GM18870 (cell line): ENCODE measurements at regions not wholly inside any gene's neighbourhood (a gene's known extent, or its start where the extent isn't known, plus 50 kb on each side); places are given as distances from the start of the nearest gene placed in this dataset.
"Not testable (repeated sequence)": the region's sequence is repeated elsewhere in the genome, so short reads cannot be mapped to it uniquely, and the experiment has no call there.

Source experiments
- ATAC-seq: cut with Tn5 transposase; IDR thresholded peaks from one replicate; pipeline ENCODE4 v1.9.1; 2021; ENCODE audit warnings: moderate library complexity; ENCODE audit not compliant: unreplicated experiment

DNA sequence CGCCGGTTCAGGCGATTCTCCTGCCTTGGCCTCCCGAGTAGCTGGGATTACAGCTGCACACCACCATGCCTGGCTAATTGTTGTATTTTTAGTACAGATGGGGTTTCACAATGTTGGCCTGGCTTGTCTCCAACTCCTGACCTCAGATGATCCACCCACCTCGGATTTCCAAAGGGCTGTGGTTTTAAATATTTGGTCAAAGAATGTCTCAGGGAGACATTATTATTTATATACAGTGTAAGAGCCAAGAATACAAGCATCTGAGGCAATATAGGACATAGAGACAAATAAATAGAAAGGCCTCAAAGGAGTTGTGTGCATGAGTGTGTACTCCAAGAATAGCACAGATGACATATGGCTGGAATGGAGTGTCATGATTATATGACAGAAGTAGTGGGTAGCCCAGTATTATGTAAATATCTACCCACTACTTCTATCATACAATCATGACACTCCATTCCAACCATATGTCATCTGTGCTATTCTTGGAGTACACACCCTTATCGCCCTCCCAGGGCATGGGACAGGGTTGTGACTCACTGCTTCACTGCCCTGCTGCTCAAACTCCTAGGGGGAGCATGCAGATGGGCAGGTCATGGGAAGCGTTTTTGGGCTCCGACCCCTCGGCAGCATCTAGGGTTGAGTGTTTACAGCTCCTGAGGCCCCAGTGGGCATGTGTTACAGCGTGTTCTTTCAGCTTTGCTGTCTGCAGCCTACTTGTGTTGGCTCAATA, 1649.8 kb upstream of the PCDH10 start:
- ATAC-seq = no peak

DNA sequence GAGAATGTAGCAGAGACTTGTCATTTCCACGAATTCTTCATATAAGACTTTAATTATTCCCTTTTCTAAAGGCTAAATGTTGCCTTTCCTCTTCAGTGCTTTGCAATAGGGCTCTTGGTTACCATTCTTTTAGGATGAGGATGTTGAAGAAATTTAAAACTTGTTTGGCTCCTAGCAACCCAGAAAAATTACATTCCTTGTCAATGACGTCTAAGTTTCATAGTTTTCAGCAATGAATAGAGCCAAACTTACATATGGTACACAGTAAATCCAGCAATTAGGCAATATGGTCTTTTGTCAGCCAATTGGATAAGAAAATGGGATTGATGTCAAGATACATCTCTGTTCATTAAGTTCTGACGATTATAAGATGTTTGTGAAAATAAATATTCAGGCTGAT, 1639.6 kb upstream of the PCDH10 start:
- ATAC-seq = no peak

DNA sequence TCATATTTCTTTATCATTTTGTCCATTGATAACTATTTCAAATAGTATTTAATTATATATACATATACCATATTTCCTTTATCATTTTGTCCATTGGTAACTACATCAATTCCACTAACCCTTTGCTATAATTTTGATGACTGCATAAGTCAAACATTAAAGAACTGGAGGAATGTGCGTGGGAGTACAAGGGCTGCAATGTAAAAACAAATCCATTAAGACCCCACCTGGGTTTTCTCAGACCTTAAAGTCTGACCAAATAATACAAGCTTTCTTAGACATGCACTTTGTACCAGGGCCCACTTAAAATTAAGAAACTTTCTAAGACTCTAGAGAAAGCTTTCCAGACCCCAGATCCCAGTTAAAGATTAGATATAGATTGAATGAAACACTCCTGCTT, 1622.4 kb upstream of the PCDH10 start:
- ATAC-seq = no peak

DNA sequence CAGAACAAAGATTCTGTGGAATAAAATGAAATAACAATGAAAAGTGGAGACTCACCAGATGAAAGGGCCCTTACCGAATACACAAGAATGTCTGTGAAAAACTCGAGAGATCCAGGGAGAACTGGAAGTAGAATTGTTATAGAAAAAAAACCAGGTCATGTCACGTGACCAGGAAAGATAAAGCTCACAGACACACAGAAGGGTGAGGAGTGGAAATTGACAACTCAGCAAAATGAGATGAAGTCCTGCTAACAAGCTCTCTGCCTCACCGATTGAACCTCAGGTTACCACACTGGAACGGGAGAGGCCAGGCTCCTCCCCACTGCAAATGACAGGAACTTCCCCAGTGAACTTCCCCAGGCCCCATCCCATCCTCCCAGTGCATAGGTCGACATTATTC, 1618.0 kb upstream of the PCDH10 start:
- no peak for ATAC-seq

DNA sequence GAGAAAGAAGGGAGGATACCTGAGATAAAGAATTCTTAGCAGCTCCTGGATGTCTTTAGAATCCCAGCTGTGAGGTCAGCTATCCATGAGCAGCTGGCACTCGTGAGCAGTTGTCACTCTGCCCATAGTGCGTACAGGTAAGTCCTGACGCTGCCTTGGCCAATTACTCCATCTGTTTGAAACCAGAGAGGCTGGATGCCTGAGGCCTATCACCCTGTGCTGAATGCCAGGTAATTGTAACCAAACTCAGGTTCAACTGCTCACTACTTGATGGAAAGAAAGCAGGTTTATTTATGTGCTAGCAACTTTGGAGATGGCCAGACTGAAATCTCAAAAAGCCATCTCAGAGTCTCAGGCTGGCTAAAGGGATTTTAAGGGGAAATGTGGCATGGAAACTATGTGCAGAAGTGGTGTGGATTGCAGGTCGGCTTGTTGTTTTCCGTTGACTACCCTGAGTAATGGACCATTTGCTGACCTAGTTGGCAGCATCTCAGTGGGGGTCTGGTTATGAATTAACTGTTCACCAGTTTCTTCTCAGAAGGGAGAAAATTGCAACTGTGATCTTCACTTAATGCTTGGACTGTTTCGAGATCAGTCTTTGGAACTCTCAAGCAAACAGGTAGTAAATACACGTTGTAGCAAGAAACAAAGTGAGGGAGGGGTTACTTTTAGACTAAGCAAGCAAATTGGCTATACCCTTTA, 1614.0 kb upstream of the PCDH10 start:
- ATAC-seq = no peak

DNA sequence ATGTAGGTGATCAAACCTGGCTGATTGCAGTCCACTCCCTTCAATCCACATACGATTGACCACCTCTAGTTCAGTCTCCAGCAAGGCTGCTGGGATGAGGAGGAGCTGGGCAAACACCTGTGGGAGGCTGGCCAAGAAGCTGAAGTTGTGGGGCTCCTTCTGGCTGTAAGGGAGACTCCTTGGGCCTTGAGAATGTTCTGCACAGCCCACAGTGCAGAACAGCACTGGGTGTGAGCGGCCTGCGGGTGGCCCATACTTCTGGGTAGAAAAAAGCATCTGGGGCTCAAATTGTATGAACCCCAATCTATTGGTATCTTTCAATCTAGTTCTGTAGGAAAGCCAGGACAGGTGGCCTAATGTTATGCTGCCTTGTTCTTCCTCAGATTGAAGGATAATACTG, 1608.8 kb upstream of the PCDH10 start:
- no peak for ATAC-seq

DNA sequence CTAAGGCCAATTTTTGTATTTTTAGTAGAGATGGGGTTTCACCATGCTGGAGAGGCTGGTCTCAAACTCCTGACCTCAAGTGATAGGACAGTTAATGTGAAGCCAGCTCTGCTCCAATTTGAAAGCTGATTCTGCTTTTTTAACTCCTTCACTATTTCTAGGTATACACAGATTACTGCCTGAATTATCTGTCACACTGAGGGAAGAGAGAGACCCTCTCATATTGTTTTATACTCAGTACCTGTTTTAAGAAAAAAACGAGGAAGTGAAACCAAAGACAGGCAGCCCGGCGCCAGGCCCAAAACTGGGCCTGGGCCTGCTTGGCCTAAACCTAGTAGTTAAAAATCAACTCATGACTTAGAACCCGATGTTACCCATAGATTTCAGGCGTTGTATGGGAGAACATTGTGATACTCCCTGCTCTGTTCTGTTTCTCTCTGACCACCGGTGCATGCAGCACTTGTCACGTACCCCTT, 1601.5 kb upstream of the PCDH10 start:
- ATAC-seq = peak; percentile 69

DNA sequence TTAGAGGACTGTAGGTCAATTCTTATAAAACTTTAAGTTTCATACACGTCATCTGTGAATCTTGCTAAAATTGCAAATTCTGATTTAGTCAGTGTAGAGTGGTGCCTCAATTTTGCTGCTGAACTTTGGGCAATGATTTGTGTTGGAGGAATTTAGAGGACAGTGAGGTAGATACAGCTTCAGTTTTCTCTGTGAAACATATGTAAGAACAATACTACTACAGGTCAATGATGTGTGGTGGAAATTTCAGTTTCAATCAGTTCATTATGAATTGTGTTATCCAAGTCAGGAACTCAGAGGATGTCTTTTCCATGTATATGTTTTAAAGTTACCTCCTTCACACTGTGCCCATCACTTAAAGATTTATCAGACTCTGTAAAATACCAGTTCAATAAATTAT, 1597.8 kb upstream of the PCDH10 start:
- peak; percentile 64 for ATAC-seq

DNA sequence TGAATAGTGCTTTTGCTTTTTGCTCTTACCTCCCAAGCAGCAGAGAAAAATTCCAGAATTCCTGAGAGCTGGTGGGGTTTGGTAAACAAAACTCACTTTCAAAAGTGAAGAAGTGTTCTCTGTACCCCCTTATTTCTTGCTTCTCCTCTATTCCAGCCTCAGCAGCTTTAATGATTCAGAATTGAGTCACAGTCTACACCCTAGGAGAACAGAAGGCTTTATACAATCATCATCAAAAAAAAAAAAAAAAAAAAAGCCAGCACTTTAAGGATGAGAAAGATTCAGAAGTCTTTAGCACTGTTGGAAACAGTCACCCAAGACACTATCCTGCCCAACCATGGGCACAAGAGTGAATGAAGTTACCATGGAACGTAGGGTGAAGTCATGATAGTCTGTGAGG, 1583.1 kb upstream of the PCDH10 start:
- ATAC-seq = no peak

DNA sequence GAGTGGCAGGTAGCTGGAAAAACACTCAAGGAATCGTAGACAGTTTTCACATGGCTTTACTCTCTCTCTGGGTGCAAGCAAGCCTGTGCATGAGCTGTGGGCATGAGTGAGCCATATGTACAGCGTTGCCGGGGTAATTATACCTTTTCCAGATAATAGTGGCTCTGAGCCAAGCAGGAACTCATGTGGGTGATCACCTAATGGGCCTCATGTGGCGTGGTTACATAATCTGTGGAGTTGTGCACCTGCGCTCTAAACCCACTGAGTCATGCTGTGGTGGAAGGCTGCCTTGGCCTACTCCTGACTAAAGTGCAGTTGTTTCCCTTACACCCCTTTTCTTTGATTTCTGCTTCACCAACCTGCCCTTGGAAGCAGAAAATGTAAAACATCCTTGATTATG, 1564.5 kb upstream of the PCDH10 start:
- ATAC-seq = no peak

DNA sequence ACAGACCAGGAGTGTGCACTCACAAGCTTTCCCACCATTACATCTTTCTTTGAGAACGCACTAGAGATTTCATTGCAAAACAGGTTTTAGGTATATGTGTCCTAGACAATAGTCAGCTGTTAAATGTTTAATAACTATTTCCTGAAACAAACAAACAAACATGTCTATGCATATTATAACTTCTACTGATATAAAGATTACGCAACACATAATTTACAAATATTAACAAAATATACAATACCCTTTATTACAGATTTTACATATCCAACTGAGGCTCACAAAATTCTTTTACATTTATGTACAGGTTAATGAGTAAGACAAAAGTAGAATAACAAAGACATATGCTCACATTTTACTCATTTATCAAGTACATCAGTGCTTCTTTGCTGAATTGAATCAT, 1554.0 kb upstream of the PCDH10 start:
- ATAC-seq = no peak

DNA sequence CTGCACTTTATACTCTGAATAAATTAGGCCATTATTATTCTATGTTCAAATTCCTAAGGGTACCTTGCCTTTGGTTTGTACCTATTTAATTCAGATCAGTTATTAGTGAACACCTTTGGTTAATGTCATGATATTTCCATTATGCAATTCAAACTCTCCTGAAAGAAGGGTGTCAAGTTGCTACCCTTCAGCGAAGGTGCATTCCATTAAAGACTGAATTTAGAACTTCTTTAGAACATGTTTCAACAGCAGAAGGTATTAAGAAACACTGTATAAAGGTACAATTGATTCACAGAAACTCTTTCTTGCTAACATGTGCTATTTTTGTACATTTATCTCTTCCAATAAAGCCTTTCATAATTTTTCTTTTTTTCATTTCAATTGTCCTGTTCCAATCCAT, 1545.4 kb upstream of the PCDH10 start:
- ATAC-seq = no peak

DNA sequence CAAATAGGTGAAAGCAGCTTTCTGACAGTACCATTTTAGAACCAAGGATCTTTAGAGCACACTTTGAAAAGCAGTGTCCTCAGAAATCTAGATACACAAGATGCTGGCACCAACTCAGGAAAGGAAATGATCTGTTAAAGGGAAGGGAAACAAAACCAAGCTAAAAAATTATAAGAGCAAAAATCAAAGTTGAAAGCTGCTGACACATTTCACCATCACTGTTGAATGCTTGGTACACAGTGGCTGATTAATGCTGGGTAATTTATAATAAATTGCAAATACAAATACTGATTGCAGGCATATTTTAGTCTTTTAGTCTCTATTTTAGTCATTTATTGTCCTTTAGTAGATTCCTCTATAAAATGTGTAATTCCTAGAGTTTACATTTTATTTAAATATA, 1540.1 kb upstream of the PCDH10 start:
- no peak for ATAC-seq

DNA sequence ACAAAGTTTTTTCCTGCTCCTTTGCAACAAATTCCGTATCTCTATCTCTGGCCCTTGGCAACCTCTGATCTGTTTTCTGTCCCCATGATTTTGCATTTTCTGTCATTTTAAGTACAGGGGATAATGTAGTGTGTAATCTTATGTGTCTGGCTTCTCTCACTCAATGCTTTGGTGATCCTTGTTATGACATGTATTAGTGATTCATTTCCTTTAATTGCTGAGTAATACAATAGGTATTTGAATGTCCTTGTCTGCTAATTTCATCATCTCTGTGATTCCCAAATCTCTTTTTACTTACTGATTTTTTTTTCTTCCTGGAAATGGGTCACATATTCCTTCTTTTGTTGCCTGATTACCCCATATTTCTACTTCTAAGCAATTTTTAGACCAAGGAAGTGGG, 1538.6 kb upstream of the PCDH10 start:
- not testable (repeated sequence) for ATAC-seq

DNA sequence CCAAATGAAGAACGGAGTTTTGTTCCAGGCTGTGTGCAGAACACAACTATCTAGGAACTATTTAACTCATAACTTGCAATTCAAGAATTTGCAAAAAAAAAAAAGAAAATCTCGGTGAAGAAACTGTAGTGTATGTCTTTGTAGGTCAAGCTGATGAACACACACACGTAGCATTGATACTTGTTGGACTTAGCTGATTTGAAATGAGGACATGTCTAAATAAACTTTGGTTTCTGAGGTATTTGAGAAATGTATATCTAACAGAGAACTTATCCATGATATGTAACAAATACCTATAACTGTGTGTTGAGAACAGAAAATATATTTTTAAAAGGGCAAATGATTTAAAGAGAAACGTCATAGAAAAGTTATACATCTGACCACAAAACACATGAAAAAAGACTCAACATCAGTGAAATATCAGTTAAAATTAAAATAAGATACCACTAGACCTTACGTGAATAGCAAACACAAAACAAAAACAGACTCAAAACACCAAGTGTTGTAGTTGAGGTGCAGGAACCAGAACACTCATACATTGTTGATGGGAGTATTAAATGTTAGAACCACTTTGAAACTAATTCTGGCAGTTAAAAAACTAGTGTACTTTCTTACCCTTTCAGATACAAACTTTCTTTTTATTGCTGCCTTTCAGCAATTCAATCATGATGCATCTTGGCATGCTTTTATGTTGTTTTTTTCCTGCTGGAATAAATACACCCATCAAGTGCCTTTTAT, 1535.8 kb upstream of the PCDH10 start:
- ATAC-seq = peak; percentile 25

DNA sequence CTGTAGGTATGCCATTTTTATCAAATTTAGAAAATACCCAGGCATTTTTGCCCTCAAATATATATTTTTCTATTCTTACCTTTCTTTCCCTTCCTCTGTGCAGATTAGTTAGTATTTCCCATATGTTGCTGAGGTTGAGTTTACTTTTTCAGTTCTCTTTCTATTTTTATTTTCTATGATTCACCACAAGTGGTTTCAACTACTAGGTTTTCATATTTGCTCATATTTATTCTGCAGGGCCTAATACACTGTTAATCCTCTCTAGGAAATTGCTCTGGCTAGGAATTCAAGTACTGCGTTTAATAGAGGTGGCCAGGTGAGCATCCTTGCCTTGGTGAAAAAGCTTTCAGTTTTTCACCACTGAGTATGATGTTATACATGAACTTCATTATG, 1535.3 kb upstream of the PCDH10 start:
- ATAC-seq = peak; percentile 91

DNA sequence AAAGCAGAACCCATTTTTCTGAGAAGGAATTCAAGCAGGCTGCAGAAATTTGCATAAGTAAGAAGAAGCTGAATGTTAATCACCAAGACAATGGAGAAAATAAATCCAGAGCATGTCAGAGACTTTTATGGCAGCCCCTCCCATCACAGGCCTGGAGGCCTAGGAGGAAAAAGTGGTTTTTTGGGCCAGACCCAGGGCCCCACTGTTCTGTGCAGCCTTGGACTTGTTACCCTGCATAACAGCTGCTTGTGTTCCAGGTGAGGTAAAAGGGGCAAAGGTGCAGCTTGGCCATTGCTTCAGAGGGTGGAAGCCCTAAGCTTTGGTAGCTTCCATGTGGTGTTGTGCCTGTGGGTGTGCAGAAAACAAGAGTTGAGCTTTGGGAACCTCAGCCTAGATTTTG, 1516.2 kb upstream of the PCDH10 start:
- ATAC-seq = no peak

DNA sequence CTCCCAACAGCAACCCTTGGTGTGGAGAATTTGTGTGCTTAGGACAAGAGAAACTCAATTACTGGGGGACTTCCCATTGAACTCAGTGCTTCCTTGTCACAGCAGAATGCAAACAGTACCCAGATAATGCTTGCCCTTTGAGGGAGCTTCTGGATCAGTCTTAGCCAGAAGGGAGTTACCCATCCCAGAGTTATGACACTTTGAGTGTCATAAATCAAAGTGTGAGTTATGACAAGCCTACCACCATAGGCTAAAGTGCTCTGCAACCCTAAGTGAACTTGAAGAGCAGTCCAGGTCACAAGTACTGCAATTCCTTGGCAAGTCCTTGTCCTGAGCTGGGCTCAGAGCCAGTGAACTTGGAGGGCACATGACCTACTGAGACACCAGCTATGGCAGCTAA, 1513.9 kb upstream of the PCDH10 start:
- no peak for ATAC-seq

DNA sequence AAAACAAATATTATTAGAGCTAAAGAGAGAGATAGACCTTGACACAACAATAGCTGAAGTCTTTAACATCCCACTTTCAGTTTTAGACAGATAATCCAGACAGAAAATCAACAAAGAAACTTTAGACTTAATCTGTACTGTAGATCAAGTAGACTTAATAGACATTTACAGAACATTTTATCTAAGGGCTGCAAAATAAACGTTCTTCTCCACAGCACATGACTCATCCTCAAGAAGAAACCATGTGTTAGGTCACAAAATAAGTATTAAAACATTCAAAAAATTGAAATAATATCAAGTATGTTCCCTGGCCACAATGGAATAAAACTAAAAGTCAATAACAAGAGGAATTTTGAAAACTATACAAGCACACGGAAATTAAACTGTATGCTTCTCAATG, 1510.3 kb upstream of the PCDH10 start:
- ATAC-seq = no peak

DNA sequence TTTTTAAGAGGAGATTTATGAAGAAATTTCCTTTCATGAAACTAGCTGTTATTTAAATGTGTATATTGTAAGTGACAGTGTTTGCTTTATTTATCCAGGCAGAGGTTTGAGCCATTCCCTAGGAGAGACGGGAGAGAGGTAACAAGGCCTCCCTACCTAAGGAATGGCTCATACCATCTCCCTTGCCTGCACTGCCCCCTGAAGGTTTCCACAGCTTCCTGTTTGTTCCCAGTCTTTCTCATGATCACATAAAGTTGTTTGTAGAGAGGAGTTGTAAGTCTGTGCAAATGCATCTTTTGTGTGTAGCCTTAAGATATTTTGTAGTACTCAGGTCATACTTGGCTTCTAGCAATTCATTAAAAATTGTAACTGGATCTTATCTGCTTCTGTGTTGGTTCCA, 1504.5 kb upstream of the PCDH10 start:
- ATAC-seq = no peak

DNA sequence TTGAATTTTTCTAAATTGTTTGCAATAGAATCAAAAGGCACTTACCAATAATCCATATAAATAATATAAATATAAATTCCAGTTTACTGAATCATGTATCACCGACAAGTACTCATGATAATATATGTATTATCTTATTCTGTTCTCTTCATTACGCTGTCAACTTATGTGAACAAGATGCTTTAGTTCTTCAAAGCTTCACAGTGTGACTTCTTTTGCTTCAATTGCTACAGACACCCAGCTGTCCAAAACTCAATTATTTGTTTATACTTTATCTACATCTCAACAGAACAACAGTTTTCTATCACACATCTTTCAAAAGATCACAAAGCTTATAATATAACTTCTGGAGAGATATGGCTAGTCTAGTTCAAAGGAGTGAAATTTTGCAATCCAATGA, 1499.9 kb upstream of the PCDH10 start:
- ATAC-seq = no peak

DNA sequence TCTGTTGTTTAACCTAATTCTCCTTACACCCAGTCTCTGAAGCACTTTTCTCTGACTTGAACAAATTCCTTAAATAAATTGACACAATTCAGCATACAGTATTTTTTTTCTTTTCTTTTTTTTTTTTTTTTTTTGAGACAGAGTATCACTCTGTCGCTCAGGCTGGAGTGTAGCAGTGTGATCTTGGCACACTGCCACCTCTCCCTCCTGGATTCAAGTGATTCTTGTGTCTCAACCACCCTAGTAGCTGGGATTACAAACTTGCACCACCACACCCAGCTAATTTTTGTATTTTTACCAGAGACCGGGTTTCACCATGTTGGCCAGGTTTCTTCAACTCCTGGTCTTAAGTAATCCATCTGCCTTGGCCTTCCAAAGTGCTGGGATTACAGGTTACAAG, 1498.1 kb upstream of the PCDH10 start:
- no peak for ATAC-seq
